NCI-H524 (cell line): ENCODE measurements at regions not wholly inside any gene's neighbourhood (a gene's known extent, or its start where the extent isn't known, plus 50 kb on each side); places are given as distances from the start of the nearest gene placed in this dataset.

Experiments
- DNase-seq, 2 experiments: peaks; one replicate each; lab custom pipeline; 2025; lab: John Stamatoyannopoulos, UW

DNA sequence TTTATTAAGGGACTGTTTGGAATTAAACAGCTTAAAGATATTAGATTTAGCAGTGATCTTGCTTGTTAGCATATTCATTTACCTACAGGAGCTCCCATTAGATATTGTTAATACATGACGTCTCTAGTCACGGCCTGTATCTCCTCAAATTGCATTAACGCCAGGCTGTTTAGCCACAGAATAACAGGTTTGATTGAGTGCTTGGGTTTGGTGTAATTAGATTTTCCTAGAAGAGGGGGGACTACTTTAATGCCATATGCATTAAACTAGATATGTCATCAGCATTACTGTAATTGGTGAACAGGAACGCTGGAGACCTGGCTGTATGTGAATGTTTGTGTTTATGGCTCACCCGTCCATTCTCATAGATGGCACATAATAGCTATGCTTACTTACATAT is 841.4 kb upstream of the NR2F2 start:
- DNase-seq: no peak

DNA sequence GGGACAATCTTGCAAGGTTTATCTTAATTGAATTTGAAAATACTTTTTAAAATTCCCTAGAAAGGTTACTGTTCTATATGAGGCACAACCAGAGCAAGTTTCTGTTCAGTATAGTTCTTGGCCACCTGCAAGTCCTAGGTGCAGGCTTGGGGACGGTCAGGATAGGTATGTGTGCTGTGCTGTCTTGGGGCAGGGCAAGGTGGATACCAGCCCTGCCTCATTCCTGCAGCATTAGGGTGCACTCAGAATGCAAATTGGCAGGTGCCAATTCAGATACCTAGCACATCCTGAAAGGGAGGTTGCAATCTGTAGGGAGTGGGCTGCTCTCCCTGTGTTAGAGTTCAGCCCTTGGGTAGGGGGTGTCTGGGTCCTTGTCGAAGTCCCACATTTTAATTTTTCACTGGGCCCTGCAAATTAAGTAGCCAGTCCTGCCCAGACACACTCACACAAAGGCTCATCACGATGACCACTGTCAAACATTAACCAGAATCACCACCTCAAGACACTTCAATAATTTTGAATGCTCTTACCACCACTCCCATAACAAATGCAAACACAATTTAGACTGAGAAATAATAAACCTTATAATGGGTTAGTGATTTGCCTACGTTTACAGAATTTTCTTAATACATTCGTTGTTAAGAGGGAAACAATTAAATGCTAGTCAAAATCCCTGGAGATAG is 838.0 kb upstream of the NR2F2 start:
- no peak for DNase-seq

DNA sequence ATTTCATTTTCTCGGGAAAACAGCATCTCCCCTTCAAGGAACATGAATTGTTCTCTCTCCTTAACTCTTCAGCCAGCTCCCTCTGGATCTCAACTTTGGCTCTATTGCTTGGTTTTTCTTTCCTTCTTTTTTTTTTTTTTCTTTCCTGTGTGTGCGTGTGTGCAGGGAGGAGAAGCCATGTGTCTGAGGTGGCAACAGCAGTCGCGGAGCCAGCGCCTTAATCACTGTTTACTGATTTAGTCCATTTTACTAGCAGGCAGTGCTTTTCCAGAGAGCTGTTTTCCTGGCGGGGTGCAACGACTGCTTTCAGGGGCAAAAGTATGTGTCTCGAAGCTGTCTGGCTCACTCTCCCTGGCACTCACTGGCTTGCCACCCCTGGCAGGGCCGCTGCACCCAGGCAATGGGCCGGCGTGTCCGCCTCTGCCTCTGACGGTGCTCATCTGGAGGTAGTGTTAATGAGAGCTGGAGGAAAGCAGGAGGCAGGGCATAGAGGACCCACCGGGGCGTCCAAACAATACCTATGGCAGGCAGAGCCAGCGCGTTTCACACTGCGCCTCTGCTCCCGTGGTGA is 835.4 kb upstream of the NR2F2 start:
- no peak for DNase-seq

DNA sequence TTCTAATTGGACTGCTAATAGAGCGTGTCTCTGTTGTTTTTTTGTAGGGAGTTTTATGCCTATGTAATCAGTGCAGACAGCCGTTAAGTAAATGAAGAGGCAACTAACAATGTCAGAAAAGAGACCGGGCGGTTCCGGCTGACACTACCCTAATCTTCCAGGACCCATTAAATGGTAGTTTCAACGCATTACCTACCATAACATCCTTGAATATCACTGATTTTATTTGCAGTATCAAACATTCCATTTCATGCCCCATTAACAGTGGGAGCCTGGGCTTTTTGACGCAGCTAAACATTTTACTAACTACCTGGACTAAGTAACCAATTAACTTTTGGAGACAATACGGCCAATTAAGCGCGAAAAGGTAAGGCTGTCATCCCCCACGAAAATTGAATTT is 832.9 kb upstream of the NR2F2 start:
- no peak for DNase-seq

DNA sequence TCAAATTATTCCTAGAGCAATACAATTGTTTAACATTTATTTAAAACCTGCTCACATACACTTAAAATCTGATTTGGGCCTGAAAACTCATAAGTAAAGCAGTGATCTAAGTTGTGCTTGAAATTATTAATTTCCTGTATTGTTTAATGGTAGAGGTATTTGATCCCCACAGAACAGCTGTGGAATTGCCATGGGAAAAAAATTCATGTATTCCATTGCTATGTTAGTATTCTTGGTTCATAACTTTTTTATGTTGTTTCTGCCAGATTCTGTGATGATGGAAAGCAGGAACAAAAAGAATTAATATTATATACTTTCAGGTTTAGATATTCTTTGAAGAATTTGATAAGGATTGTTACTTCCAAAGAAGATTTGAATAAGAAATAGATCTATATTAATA is 831.5 kb upstream of the NR2F2 start:
- no peak for DNase-seq

DNA sequence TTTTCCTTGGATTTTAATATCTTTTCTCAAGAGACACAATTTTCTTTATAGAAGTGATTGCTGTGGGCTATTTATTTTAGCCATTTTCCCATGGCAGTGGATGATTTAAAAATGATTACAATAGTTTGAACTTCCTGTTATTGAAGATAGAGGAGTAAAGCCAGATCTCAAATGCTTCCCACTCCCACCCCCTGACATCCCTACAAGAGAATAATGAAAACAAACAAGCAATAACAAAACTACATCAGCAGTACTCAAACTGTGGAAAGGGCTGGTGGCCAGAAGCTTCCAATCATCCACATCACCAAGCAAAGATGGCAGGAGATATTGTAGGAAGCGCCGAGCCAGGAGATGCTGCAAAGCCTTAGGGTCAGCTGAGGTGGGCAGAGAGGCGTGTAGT is 831.1 kb upstream of the NR2F2 start:
- DNase-seq: no peak

DNA sequence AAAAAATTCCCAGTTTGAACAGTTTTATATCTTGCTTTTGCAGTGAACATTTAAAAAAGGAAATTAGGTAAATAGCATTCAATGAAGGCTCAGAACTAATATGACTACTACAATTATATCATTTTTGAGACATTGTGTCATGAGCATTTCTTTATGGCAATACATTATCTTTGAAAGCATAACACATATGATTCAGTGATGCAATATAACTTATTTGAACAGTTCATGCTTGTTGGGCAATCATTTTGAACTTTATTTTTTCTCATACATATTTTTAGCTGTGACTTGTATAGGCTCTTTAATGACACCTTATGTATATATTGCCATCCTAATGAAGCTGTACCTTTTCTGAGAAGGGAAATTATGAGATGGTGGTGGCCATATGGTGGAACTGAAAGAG is 828.6 kb upstream of the NR2F2 start:
- DNase-seq: no peak

DNA sequence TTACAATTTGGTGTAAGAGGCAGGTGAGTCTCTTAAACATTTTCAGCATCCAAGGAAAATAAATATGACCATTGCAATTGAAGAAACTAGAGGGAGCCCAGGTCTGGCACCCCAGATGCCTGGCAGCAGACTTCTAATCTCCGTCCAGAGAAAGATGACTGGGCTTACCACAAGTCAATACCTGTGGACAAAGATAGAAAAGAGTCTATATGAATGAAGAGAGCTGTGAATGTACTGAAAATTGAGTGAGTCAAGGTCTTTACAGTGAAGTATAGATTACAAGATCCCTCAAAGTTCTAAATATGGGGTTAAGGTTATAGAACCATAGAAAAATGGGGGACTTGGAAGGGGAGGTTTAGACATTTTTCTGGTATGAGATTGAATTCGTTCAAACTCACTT is 827.4 kb upstream of the NR2F2 start:
- DNase-seq: no peak

DNA sequence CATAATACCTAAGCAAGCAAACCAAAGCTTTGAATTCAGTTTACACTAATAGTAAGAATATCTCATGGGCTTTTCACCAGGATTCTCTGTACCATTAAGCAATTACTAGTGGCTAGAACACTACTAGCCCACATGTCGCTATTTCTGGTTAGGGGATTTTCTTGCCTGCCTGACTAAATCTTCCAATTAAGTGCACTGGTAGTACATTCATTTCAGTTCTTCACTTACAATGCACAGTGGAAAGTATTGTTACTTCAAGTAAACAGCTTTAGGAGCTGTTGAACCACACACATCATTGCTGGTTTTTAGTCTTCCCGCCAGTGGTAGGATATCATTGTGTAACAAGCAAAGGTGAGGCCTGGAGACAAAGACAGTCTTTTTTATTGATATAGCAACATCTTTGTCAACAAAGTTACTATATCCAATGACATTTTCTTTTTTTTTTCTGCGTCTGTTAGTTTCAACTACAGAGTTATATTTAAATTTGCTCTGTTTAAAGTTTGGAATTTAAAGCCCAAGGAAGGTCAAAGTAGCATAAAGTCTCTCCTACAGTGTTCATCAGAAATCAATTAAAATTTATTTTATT is 826.8 kb upstream of the NR2F2 start:
- no peak for DNase-seq

DNA sequence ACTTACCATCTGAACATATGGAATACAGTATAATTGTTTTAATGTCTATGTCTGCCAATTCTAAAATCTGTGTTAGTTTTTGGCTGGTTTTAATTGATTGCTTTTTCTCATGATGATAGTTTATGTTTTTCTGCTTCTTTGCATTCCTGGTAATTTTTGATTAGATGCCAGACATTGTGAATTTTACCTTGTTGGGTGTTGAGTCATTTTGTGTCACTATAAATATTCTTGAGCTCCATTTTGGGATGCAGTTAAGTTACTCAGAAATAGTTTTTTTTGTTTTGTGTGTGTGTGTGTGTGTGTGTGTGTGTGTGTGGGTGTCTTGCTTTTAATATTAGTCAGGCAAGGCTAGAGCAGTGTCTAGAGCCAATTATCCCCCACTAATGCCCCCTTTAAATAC is 818.8 kb upstream of the NR2F2 start:
- no peak for DNase-seq

DNA sequence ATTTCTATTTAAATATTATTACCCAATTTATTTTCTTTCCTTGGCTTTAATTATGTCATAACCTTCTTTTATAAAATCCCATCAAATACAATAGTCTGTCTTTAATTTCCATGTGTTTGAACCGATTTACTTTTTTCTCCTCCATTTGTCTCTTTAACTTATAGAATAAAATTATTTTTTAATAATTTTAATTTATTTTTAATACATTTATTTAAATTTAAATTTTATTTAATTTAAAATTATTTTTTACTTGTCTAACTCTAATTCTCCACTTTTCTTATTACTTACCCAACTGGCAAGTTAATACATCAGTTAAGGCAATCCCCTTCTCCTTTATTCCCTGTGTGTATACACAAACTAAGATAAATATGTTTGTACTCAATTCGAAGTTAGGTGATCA is 817.6 kb upstream of the NR2F2 start:
- no peak for DNase-seq

DNA sequence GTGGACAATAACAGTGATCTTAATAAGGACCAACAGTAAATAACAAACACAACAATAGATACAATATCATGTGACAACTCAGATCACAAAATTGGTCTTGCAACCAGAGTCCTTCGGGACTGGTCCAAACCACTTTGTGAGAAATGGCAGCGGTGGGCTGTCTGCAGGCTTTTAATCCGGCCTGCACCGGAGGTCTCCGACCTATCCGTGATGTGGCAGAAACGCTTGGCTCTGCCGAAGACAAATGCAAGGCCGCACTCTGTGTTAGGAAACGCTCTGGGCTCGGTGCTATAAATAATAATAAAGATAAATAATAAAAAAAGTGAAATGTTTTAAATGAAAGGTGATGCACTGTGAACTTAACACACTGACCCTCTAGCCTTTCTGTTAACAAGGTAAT is 810.6 kb upstream of the NR2F2 start:
- no peak for DNase-seq

DNA sequence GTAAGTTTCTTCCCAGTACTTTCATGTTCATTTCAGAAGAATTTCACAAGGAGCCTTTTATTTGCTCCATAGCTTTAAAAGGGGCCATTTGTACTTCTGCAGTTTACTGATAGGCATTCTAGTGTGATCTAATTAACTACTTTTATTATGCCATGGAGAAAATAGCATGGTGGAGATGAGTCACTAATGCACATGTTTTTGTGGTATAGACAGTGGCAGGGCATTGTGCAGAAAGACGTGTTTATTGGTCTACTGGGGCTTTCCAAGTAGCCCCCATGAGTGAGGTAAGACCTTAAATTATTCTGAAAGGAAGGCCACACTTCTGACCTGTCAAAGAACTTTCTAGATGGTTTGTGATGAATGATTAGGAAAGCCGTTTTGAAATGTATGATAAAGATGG is 810.0 kb upstream of the NR2F2 start:
- DNase-seq: no peak

DNA sequence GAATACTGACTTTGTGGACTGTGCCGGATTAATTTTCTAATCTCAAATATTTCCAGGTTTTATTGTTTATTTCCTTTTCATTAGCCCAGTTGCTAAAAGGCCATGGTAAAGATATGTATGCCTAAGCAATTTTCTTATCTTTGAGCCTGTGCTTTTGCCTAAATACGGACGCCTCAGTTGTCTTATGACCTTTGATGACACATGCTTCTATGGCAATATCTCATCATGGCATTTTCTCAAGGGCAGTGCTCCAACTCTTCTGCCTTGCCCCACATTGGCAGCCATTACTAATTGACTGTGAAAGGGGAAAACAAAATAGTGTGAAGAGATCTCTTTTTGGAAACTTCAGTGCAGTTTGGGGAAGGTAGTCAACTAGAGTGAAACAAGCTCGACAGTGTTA is 809.6 kb upstream of the NR2F2 start:
- no peak for DNase-seq

DNA sequence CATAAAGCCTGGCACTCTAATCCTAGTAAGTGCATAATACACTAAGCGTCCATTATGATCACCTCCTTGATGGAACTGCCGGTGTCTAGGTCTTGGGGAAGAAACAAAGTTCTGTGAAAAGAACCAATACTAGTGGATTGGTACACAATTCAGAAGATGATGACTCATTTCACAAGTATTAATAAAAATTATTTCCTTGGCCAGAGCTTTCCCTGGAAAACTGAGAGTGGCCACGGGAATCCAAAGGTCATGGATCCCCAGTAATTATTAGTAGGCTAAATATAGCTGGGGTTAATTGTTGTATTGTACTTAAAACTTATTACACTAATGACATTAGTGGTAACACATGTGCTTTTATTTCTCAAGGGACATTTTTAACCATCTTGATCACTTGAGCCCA is 808.0 kb upstream of the NR2F2 start:
- DNase-seq: no peak

DNA sequence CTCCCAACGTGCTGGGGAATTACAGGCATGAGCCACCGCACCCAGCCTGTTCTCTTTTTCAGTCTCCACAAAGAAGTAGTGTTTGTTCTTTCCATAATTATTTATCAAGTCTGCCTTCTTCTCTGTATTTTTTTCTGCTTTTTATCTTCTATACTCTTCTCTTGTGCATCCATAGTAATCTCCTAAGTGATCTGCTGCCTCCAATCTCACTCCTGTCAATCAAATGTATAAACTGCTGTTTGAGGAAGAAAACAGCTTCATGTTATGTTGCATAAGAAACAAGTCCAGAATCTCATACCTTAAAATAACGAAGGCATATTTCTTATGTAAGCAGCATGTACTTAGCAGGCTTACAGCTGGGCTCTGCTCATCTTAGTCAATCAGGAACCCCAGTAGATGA is 801.6 kb upstream of the NR2F2 start:
- DNase-seq: no peak

DNA sequence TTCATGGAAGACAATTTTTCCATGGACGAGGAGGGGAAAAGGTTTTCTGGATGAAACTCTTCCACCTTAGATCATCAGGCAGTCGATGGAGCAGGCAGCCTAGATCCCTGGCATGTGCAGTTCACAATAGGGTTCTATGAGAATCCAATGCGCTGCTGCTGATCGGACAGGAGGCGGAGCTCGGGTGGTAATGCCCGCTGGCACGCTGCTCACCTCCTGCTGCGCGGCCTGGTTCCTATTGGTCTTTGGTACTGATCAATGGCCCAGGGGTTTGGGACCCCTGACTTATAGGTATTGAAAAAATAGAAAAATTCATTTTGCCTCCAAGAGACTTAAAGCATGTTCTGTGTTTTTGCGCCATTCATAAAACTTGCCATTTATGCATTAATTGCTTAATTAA is 793.9 kb upstream of the NR2F2 start:
- no peak for DNase-seq

DNA sequence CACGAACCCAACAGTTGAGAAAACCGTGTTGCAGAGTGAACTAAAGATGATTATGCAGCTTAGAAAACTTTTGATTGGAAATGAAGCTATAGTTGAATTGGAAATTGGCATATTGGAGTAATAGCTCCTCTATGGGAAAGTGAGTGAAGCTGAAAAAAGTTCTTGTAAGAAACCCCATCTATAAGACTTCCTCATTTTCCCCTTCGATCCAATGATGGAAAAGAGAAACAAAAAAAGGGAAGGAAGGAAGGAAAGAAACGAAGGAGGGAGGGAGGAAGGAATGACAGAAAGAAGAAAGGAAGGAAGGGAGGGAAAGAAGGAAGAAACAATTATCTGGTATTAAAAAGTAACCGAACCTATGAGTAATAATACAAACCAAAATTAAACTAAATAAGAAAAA is 791.8 kb upstream of the NR2F2 start:
- DNase-seq: no peak

DNA sequence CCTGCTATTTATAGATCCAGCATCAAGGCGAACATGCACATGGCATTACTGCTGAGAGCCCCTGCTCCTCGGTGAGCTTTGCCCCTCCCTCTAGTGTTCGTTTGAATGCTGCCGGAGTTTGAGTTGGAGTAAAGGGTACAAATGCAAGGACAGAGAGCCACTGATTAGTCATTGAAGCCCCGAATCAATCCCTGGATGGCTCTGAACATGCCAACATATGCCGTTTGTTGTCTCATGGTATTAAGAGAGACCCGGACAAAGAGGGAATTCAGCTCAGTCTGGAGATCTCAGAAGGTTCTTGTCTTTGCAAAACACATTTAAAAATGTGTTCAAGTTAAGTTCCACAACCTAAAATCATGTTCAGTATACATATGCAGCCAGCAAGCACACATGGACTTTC is 789.2 kb upstream of the NR2F2 start:
- DNase-seq: no peak

DNA sequence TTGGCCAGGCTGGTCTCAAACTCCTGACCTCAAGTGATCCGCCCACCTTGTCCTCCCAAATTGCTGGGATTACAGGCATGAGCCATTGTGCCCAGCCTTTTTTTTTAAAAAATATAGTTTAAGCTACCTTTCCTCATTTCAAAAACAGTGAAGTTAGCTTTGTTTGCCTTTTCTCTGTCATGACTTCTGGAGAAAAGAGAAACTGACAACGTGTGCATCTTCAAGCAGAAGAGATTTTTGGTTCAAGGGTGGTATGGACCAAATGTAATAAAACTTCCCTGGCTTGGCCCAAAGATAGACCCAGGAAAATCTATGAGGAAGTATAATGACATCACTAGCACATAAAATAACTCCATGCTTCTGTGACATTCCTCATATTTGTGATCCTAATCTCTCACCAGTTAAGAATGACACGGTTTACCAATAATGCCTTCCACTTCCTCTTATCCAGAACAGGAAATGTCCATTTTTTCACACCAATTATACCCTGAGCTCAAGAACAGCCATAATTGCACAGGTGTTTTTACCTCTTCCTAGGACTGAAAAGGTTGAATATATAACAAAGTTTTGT is 781.2 kb upstream of the NR2F2 start:
- DNase-seq: no peak

DNA sequence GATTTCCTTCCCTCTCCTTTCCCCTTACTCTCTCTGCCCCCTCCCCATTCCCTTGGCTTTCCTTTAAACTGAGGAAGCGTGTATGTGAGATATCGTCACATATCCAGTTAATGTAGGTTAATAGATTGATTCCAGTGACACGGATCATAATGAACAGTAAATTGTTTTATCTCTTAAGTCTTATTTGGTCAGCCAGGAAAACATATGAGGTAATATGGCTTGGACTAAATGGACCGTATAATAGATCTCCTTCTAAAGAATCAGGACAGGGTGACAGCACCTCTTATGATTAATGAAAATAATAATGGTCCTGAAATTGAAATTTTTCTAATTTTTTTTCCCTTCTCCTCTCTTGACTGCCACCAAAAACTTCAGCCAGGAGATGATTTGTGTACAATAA is 779.8 kb upstream of the NR2F2 start:
- no peak for DNase-seq

DNA sequence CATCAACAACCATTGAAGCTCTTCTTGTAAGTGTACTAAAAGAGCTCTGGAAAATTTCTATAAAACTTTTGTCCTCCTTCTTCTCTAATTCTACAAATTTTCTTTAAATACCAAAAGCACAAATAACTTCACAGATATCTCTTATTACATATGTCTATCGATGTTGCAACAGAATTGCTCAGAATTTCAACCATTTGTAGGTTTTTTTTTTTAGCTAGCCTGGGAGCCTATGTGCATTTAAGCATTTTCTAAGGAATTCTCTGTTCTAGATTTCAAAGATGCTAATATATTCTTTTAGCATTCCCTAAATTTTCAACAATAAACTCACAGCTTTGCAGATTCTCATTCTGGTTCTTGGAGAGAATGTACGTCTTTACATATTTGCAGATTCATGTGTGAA is 774.3 kb upstream of the NR2F2 start:
- no peak for DNase-seq

DNA sequence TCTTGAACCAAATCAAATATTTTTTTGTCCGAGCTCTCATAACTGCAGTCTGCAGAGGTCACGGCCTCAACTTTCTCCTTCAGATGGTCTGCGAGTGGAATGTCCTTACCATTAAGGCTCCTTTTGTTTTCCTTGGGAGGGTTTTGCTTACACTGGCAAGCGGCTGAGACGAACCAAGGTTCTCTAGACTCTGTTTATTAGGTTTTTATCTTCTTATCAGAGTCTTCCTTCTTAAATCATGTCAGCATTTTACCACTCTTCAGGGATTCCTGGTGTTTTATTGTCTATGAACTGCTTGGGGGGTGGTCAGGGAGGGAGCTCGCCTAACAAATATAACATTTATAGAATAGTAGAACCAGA is 773.7 kb upstream of the NR2F2 start:
- no peak for DNase-seq
